DND-41 (cell line): ENCODE measurements at regions not wholly inside any gene's neighbourhood (a gene's known extent, or its start where the extent isn't known, plus 50 kb on each side); places are given as distances from the start of the nearest gene placed in this dataset.

Experiments used
- ATAC-seq: fragments of 200-7000 bp; cut with Tn5 transposase; 3 replicates; pipeline ENCODE4 v1.9.1; 2021; ENCODE audit warnings: low read depth; ENCODE audit not compliant: insufficient read depth
- DNase-seq: peaks from one replicate; pipeline ENCODE4 v3.0.0-alpha.2; 2020
- H2AFZ ChIP-seq: 2 replicates; pipeline ENCODE4 v1.6.0; 2012; ENCODE audit warnings: low read depth, low read length
- H3K27ac ChIP-seq: 2 replicates; pipeline ENCODE4 v1.5.1; 2012; ENCODE audit warnings: low read length, inconsistent platforms
- H3K27me3 ChIP-seq: fragments of 200-600 bp; sonication (generic); 2 replicates; pipeline ENCODE4 v1.6.0; 2012; ENCODE audit warnings: low read length, mild to moderate bottlenecking, inconsistent platforms; ENCODE audit not compliant: insufficient read depth, poor library complexity
- H3K36me3 ChIP-seq: 2 replicates; pipeline ENCODE4 v1.5.1; 2012; ENCODE audit warnings: low read length, inconsistent platforms; ENCODE audit not compliant: insufficient read depth
- H3K4me1 ChIP-seq: 2 replicates; pipeline ENCODE4 v1.5.1; 2012; ENCODE audit warnings: mild to moderate bottlenecking, low read length; ENCODE audit not compliant: insufficient read depth
- H3K4me2 ChIP-seq: 2 replicates; pipeline ENCODE4 v1.6.0; 2012; ENCODE audit warnings: mild to moderate bottlenecking, moderate library complexity, low read length, inconsistent platforms; ENCODE audit not compliant: insufficient read depth
- H3K4me3 ChIP-seq, 2 experiments: fragments of 200-600 bp in 1 of 2; shearing (Covaris generic) in 1 of 2; 2 replicates each; pipeline ENCODE4 v1.5.1; 2012 to 2016; ENCODE audit warnings: inconsistent platforms in 2 of 2, low read length in 2 of 2, mild to moderate bottlenecking in 2 of 2, low read depth in 1 of 2, moderate library complexity in 1 of 2
- H3K79me2 ChIP-seq: 2 replicates; pipeline ENCODE4 v1.6.0; 2012; ENCODE audit warnings: low read length, inconsistent platforms; ENCODE audit not compliant: insufficient read depth
- H3K9ac ChIP-seq: 2 replicates; pipeline ENCODE4 v1.6.0; 2012; ENCODE audit warnings: low read depth, mild to moderate bottlenecking, inconsistent platforms, low read length, moderate library complexity
- H3K9me3 ChIP-seq: 2 replicates; pipeline ENCODE4 v1.5.1; 2012; ENCODE audit warnings: low read length, moderate library complexity, mild to moderate bottlenecking, inconsistent platforms; ENCODE audit not compliant: insufficient read depth, severe bottlenecking
- H4K20me1 ChIP-seq: 2 replicates; pipeline ENCODE4 v1.6.0; 2012; ENCODE audit warnings: low read length; ENCODE audit not compliant: insufficient read depth
- CTCF ChIP-seq: IDR thresholded peaks from 2 replicates; pipeline ENCODE4 v1.5.1; 2012; ENCODE audit warnings: borderline replicate concordance, low read length, moderate library complexity, mild to moderate bottlenecking; ENCODE audit not compliant: poor library complexity, severe bottlenecking; ENCODE audit errors: extremely low read depth
- EZH2 ChIP-seq: IDR thresholded peaks from 3 replicates; pipeline ENCODE4 v1.6.1; 2012; ENCODE audit warnings: borderline replicate concordance, low read depth, mild to moderate bottlenecking, moderate library complexity, low read length, inconsistent platforms; ENCODE audit not compliant: severe bottlenecking

- TF ChIP-seq CTCF (no peak), EZH2 (no peak)
- H3K79me2 ChIP-seq: no peaks in the 10 kb centered on the region
- H3K4me3 ChIP-seq: no peak overlapping the region
- no peaks in the 10 kb centered on the region for H3K4me1 ChIP-seq
- H3K4me2 ChIP-seq: no peak overlapping the region
- H4K20me1 ChIP-seq: no peaks in the 10 kb centered on the region
- H3K9ac ChIP-seq: no peak overlapping the region
- no peaks in the 10 kb centered on the region for H3K27me3 ChIP-seq
- no peak; the same call in 2 of the 3 replicates for ATAC-seq
- no peaks in the 10 kb centered on the region for H3K36me3 ChIP-seq
- H3K27ac ChIP-seq: no peak overlapping the region
- no peak for DNase-seq
- H3K9me3 ChIP-seq: no peaks in the 10 kb centered on the region
- H2AFZ ChIP-seq: no peak overlapping the region
Observed at GRCh38 chr3:181941250-181941649, 229.5 kb downstream of the SOX2 start.

- Histone ChIP-seq H3K9me3 (no peaks in the 10 kb centered on the region), H4K20me1 (no peaks in the 10 kb centered on the region), H3K27ac (no peak overlapping the region), H3K4me1 (no peaks in the 10 kb centered on the region), H2AFZ (no peak overlapping the region), H3K79me2 (no peaks in the 10 kb centered on the region), H3K27me3 (no peaks in the 10 kb centered on the region), H3K9ac (no peak overlapping the region), H3K36me3 (no peaks in the 10 kb centered on the region), H3K4me3 (no peak overlapping the region), H3K4me2 (no peak overlapping the region)
- DNase-seq (no peak), ATAC-seq (no peak)
- TF ChIP-seq EZH2 (no peak), CTCF (no peak)
Observed at GRCh38 chr3:181943285-181943684, 231.6 kb downstream of the SOX2 start.

- no peaks in the 10 kb centered on the region for H4K20me1 ChIP-seq
- ATAC-seq (no peak), DNase-seq (no peak)
- H3K9ac ChIP-seq: no peak overlapping the region
- no peak overlapping the region for H3K27ac ChIP-seq
- no peaks in the 10 kb centered on the region for H3K36me3 ChIP-seq
- H3K4me1 ChIP-seq: no peaks in the 10 kb centered on the region
- H3K4me3 ChIP-seq: no peak overlapping the region
- TF ChIP-seq EZH2 (no peak), CTCF (no peak)
- H2AFZ ChIP-seq: no peak overlapping the region
- no peaks in the 10 kb centered on the region for H3K27me3 ChIP-seq
- no peaks in the 10 kb centered on the region for H3K79me2 ChIP-seq
- no peaks in the 10 kb centered on the region for H3K9me3 ChIP-seq
- H3K4me2 ChIP-seq: no peak overlapping the region
Observed at GRCh38 chr3:181947606-181948005, 235.9 kb downstream of the SOX2 start.

GRCh38 chr3:181948286-181948685 lies 236.6 kb downstream of the SOX2 start:
- Histone ChIP-seq H3K4me2 (no peak overlapping the region), H3K27ac (no peak overlapping the region), H3K4me3 (no peak overlapping the region), H4K20me1 (no peaks in the 10 kb centered on the region), H3K36me3 (no peaks in the 10 kb centered on the region), H3K9ac (no peak overlapping the region), H3K27me3 (no peaks in the 10 kb centered on the region), H3K9me3 (no peaks in the 10 kb centered on the region), H3K79me2 (no peaks in the 10 kb centered on the region), H3K4me1 (no peaks in the 10 kb centered on the region), H2AFZ (no peak overlapping the region)
- TF ChIP-seq EZH2: no peak
- TF ChIP-seq CTCF: no peak
- ATAC-seq (no peak), DNase-seq (no peak)
